ENCODE measurements at regions not wholly inside any gene's neighbourhood (a gene's known extent, or its start where the extent isn't known, plus 50 kb on each side); places are given as distances from the start of the nearest gene placed in this dataset.

- Histone ChIP-seq H3K36me3 (no peaks in the 10 kb centered on the region), H3K9me3 (no peaks in the 10 kb centered on the region), H3K27ac (peak overlapping the region in 1 of 12 donors; percentile 68), H3K27me3 (no peaks in the 10 kb centered on the region), H3K4me1 (peaks cover 0 to 18% (median 3%) of the 10 kb centered on the region in 12 donors), H3K4me3 (no peak overlapping the region)
- DNase-seq (peak in 1 of 5 donors; percentile 29), ATAC-seq (peak in 2 of 4 donors; percentile 75 to 78)
- intact Hi-C loops (cut with DNase I): no loop called here
- WGBS, 4 donors: 67 to 78% (median 73%) methylated on average over 3 of the region's 3 CpGs
- TF ChIP-seq, protein P1, sequence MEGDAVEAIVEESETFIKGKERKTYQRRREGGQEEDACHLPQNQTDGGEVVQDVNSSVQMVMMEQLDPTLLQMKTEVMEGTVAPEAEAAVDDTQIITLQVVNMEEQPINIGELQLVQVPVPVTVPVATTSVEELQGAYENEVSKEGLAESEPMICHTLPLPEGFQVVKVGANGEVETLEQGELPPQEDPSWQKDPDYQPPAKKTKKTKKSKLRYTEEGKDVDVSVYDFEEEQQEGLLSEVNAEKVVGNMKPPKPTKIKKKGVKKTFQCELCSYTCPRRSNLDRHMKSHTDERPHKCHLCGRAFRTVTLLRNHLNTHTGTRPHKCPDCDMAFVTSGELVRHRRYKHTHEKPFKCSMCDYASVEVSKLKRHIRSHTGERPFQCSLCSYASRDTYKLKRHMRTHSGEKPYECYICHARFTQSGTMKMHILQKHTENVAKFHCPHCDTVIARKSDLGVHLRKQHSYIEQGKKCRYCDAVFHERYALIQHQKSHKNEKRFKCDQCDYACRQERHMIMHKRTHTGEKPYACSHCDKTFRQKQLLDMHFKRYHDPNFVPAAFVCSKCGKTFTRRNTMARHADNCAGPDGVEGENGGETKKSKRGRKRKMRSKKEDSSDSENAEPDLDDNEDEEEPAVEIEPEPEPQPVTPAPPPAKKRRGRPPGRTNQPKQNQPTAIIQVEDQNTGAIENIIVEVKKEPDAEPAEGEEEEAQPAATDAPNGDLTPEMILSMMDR (IDR thresholded peaks at IDR 0.05): no peak
- TF ChIP-seq POLR2A (IDR thresholded peaks at IDR 0.05): no peak
These were observed 125.8 kb upstream of the CREB1 start for GRCh38 chr2:207403950-207404349.

DNA sequence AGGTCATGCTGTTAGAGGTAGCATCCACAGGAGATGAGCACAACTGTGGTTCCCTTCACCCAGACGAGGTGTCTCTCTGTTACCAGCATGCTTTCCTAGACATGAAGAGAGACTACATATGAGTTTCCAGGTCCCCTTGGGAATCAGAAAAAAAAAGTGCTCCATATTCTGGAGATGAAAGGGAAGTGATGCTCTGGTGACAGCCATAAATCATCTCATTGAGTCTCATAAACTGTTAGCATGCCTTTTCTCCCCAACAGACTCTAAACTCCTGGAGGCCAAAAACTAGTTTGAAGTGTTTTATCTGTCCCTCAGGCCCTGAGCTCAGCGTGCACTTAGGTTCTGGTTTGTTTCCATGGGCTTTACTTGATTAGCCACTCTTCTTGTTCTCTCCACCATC, 124.6 kb upstream of the CREB1 start:
- TF ChIP-seq, protein P1 (IDR thresholded peaks at IDR 0.05): no peak
- TF ChIP-seq POLR2A (IDR thresholded peaks at IDR 0.05): no peak
- 76 to 85% (median 80%) methylated on average over 2 of the region's 2 CpGs for WGBS, 4 donors
- H3K9me3 ChIP-seq: no peaks in the 10 kb centered on the region

DNA sequence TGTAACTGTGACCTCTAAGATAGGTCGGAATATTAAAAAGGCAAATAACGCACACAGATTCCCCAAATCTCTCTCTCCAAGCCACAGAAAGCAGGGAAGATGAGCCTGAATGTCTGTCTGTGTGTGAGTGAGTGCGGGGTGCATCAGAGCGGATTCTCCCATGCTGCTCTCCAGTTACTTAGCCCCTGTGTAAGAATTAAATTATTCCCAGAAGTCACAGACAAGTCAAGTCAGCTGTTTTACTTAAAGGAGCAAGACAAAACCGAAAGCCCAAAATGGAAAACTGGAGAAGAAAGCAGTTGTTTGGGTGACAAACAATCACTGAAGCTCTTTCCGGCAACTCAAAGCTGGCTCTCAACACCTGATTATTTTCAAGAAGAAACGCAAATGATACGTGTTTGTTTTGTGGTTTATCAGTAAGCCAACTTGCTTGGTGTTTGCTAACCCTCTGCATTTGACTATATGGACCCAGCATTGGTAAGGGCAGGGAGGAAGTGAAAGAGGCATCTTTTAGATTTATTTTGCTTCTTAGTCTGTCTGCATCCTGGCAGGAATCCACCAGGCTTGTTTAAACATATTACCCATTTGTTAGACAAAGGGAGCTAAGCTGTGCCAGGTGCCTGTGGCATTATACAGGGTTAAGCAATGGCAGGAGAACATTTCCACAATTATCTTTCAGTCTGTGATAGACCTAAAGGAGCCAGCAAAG, 121.5 kb upstream of the CREB1 start:
- TF ChIP-seq POLR2A (IDR thresholded peaks at IDR 0.05): no peak
- TF ChIP-seq, protein P1 (IDR thresholded peaks at IDR 0.05): no peak
- 60 to 68% (median 62%) methylated on average over 8 of the region's 8 CpGs for WGBS, 4 donors
- intact Hi-C loops (cut with DNase I): no loop called here
- H3K4me3 ChIP-seq: no peak overlapping the region
- no peak overlapping the region for H3K27ac ChIP-seq
- H3K36me3 ChIP-seq: no peaks in the 10 kb centered on the region
- no peaks in the 10 kb centered on the region for H3K27me3 ChIP-seq
- H3K9me3 ChIP-seq: no peaks in the 10 kb centered on the region
- ATAC-seq (no peak), DNase-seq (no peak)
- H3K4me1 ChIP-seq: peaks cover 0 to 24% (median 5%) of the 10 kb centered on the region in 12 donors

More for the DNA sequence above, 124.6 kb upstream of the CREB1 start:
- DNase-seq (no peak), ATAC-seq (no peak)
- H3K4me3 ChIP-seq: no peak overlapping the region
- intact Hi-C loops (cut with DNase I): no loop called here
- H3K4me1 ChIP-seq: peaks cover 0 to 24% (median 5%) of the 10 kb centered on the region in 12 donors
- H3K27me3 ChIP-seq: no peaks in the 10 kb centered on the region
- H3K27ac ChIP-seq: no peak overlapping the region
- no peaks in the 10 kb centered on the region for H3K36me3 ChIP-seq

DNA sequence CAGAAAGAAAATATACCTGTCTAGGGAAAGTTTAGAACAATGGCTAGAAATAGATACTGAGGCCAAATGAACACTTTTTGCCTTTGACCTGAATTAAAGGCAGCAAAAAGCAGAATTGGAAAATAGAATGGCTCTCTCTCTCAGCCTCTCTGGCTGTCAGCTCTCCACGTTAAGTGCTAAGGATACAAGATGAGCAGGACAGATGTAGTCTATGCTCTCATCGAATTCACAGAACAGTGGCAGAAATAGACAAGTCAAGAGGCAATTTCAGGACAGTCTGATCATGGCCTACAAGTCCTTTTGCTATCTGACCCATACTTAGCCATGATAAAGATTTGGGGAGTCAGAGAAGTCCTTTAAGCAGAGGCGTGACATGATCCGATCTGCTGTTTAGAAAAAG, 120.2 kb upstream of the CREB1 start:
- Histone ChIP-seq H3K4me1 (peaks cover 0 to 24% (median 5%) of the 10 kb centered on the region in 12 donors), H3K27me3 (no peaks in the 10 kb centered on the region), H3K36me3 (no peaks in the 10 kb centered on the region), H3K27ac (no peak overlapping the region), H3K4me3 (no peak overlapping the region), H3K9me3 (no peaks in the 10 kb centered on the region)
- 38 to 49% (median 44%) methylated on average over 4 of the region's 4 CpGs for WGBS, 4 donors
- ATAC-seq (peak in 3 of 4 donors; percentile 15 to 61 (median 31)), DNase-seq (no peak)
- intact Hi-C loops (cut with DNase I): no loop called here
- TF ChIP-seq, protein P1 (IDR thresholded peaks at IDR 0.05): no peak
- TF ChIP-seq POLR2A (IDR thresholded peaks at IDR 0.05): no peak

Data from heart left ventricle (tissue), 16 donors.